ENCODE measurements at regions not wholly inside any gene's neighbourhood (a gene's known extent, or its start where the extent isn't known, plus 50 kb on each side); places are given as distances from the start of the nearest gene placed in this dataset.
"Not testable (repeated sequence)": the region's sequence is repeated elsewhere in the genome, so short reads cannot be mapped to it uniquely, and the experiment has no call there.

GRCh38 chr21:25191141-25191540 lies 416.1 kb downstream of the MRPL39 start:
- no peak overlapping the region for H3K27ac Mint-ChIP-seq
- H3K9me3 Mint-ChIP-seq, result peaks cover 0 to 2% (median 2%) of the 10 kb centered on the region in 3 donors
- peaks cover 4% of the 10 kb centered on the region for H3K27me3 Mint-ChIP-seq
- H3K36me3 Mint-ChIP-seq, result no peaks in the 10 kb centered on the region
- no peak overlapping the region for H3K4me3 Mint-ChIP-seq
- peaks cover 23 to 40% (median 28%) of the 10 kb centered on the region in 3 donors for H3K4me1 Mint-ChIP-seq

- Mint-ChIP-seq H3K27ac (no peak overlapping the region), H3K4me3 (no peak overlapping the region)
These were observed 417.8 kb downstream of the MRPL39 start for GRCh38 chr21:25189497-25189896.

GRCh38 chr21:25188677-25189079 lies 418.6 kb downstream of the MRPL39 start:
- H3K27ac Mint-ChIP-seq, result no peak overlapping the region
- H3K27me3 Mint-ChIP-seq, result peaks cover 4% of the 10 kb centered on the region
- peaks cover 29 to 55% (median 36%) of the 10 kb centered on the region in 3 donors for H3K4me1 Mint-ChIP-seq
- no peaks in the 10 kb centered on the region for H3K9me3 Mint-ChIP-seq
- peak overlapping the region in 2 of 4 donors; percentile 55 to 78 for H3K4me3 Mint-ChIP-seq
- H3K36me3 Mint-ChIP-seq, result no peaks in the 10 kb centered on the region

More at GRCh38 chr21:25189497-25189896, 417.8 kb downstream of the MRPL39 start:
- H3K4me1 Mint-ChIP-seq, result peaks cover 29 to 53% (median 36%) of the 10 kb centered on the region in 3 donors
- H3K27me3 Mint-ChIP-seq, result peaks cover 4% of the 10 kb centered on the region
- H3K9me3 Mint-ChIP-seq, result peaks cover 0 to 2% (median 0%) of the 10 kb centered on the region in 3 donors
- H3K36me3 Mint-ChIP-seq, result no peaks in the 10 kb centered on the region

- Mint-ChIP-seq H3K4me3 (peak overlapping the region; percentile 21 to 83 (median 39)), H3K27ac (peak overlapping the region; percentile 58 to 71 (median 68))
These were observed 421.0 kb downstream of the MRPL39 start for GRCh38 chr21:25186273-25186672.

DNA sequence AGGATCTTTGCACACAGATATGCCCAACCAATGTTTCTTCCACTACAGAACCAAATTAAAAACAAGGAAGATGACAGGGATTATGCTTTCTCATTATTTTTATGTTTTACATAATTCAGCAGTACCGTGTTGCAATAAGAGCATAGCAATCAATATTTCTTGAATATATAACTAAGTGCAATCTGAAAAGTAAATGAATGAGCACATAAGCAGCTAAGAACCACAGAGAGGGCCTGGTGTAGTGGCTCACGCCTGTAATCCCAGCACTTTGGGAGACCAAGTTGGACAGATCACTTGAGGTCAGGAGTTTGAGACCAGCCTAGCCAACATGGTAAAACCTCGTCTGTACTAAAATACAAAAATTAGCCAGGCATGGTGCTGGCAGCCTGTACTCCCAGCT lies 423.7 kb downstream of the MRPL39 start:
- H3K4me1 Mint-ChIP-seq, result peaks cover 39 to 66% (median 44%) of the 10 kb centered on the region in 3 donors
- peaks cover 4% of the 10 kb centered on the region for H3K27me3 Mint-ChIP-seq
- H3K27ac Mint-ChIP-seq, result no peak overlapping the region
- peak overlapping the region in 1 of 4 donors; percentile 52 for H3K4me3 Mint-ChIP-seq
- H3K36me3 Mint-ChIP-seq, result no peaks in the 10 kb centered on the region
- no peaks in the 10 kb centered on the region for H3K9me3 Mint-ChIP-seq

More at GRCh38 chr21:25186273-25186672, 421.0 kb downstream of the MRPL39 start:
- no peaks in the 10 kb centered on the region for H3K9me3 Mint-ChIP-seq
- no peaks in the 10 kb centered on the region for H3K36me3 Mint-ChIP-seq
- peaks cover 4% of the 10 kb centered on the region for H3K27me3 Mint-ChIP-seq
- peaks cover 33 to 62% (median 36%) of the 10 kb centered on the region in 3 donors for H3K4me1 Mint-ChIP-seq

- not testable (repeated sequence) for H3K9me3 Mint-ChIP-seq, H3K36me3 Mint-ChIP-seq, H3K27ac Mint-ChIP-seq, H3K27me3 Mint-ChIP-seq, H3K4me3 Mint-ChIP-seq
- peaks cover 30 to 63% (median 36%) of the 10 kb centered on the region in 3 donors for H3K4me1 Mint-ChIP-seq
These were observed 425.6 kb downstream of the MRPL39 start for GRCh38 chr21:25181690-25182089.

DNA sequence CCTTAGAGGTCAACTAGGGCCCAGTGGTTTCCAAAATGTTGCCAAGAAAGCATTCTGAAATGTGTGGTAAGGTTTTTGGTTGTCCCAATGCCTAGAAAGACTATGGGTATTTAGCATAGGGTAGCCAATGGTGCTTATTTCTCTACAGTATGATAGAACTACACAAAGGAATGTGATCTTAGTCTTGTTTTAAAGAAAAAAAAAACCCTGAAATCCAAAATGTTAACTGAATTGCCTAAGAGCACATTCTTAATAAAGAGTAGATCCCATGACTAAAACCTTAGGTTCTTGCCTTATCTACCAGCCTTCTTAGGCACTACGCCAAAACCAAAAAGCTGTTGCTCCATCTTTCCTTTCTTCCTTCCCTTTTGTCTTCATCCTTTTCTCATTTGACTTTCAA lies 428.2 kb downstream of the MRPL39 start:
- Mint-ChIP-seq H3K27ac (peak overlapping the region in 1 of 3 donors; percentile 56), H3K9me3 (no peaks in the 10 kb centered on the region), H3K4me3 (peak overlapping the region in 2 of 4 donors; percentile 70 to 76), H3K36me3 (peaks cover 1% of the 10 kb centered on the region), H3K27me3 (no peaks in the 10 kb centered on the region), H3K4me1 (peaks cover 36 to 61% (median 40%) of the 10 kb centered on the region in 3 donors)

DNA sequence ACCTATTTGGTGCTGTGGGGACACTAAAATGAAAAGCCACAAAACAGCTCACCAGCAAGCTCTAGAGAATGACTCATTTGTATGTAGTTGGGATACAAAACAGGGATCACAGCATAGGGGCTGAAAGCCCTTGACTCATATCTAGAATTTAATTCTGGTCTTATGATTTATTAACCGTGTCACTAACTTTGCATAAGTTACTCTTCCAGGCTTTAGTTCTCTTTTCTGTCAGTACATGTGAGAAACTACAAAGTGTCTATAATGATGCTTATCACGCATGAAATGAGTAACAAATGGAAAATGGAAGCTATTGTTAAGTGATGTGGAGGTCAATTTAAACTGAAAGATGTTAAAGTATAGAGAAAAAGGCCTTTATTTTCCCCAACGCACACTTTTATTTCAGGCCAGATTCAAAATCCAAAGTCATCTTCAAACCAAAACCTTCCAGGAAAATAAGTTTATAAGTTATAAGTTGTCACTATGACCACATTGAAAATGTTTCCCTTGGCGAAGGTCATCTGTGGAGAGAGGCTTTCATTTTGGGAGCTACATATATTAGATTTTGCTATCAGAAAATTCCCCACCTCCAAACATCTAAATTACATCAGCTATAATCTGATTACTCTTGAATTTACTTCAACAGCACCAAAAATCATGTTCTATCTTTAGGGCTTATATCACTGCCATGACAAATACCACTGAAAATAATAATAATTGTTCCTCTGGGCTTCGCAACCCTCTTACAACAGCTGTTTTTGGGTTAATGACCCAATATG lies 430.5 kb downstream of the MRPL39 start:
- peak overlapping the region; percentile 41 to 87 (median 48) for H3K27ac Mint-ChIP-seq

DNA sequence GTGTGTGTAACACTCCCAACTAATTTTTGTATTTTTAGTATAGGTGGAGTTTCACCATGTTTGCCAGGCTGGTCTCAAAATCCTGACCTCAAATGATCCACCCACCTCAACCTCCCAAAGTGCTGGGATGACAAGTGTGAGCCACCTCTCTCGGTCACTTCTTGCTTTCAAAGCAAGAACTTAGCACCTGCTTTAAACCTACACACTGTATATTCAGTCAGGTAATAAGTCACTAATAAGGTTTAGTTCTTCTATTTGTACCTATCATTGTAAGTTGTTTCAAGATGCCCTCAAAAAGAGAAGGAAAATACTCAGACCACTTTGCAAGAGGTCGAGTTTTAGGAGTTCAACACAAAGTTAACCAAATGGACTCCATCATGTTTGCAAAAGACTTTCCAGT lies 431.3 kb downstream of the MRPL39 start:
- Mint-ChIP-seq H3K4me3 (peak overlapping the region in 2 of 4 donors; percentile 4 to 50), H3K4me1 (peaks cover 36 to 53% (median 39%) of the 10 kb centered on the region in 3 donors), H3K27ac (peak overlapping the region; percentile 14 to 87 (median 48)), H3K27me3 (no peaks in the 10 kb centered on the region), H3K9me3 (no peaks in the 10 kb centered on the region), H3K36me3 (peaks cover 1% of the 10 kb centered on the region)

More for the DNA sequence above, 430.5 kb downstream of the MRPL39 start:
- H3K36me3 Mint-ChIP-seq, result peaks cover 1% of the 10 kb centered on the region
- peak overlapping the region in 3 of 4 donors; percentile 0 to 50 (median 45) for H3K4me3 Mint-ChIP-seq
- no peaks in the 10 kb centered on the region for H3K9me3 Mint-ChIP-seq
- H3K27me3 Mint-ChIP-seq, result no peaks in the 10 kb centered on the region
- H3K4me1 Mint-ChIP-seq, result peaks cover 39 to 58% (median 39%) of the 10 kb centered on the region in 3 donors

DNA sequence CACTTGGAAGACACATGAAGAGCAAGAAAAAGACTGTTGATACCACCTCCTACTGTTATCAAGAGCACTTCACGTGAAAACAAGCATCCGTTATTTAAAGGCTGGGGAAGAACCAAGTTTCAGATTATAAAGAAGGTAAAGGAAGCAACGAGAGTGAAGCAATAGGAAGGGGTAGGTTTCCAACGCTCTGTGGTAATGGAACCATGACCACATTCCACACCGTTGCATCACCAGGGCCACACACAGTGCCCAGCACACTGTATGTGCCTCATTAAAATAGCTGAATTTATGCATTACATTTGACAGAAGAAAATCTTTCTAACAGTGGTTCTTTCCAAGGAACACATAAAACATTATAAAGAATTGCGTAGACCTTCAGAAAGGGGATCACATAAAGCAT lies 435.8 kb downstream of the MRPL39 start:
- no peak overlapping the region for H3K4me3 Mint-ChIP-seq
- H3K4me1 Mint-ChIP-seq, result peaks cover 12 to 20% (median 18%) of the 10 kb centered on the region in 3 donors
- H3K9me3 Mint-ChIP-seq, result peaks cover 3 to 15% (median 4%) of the 10 kb centered on the region in 3 donors
- peaks cover 3% of the 10 kb centered on the region for H3K36me3 Mint-ChIP-seq
- H3K27ac Mint-ChIP-seq, result no peak overlapping the region
- H3K27me3 Mint-ChIP-seq, result no peaks in the 10 kb centered on the region

DNA sequence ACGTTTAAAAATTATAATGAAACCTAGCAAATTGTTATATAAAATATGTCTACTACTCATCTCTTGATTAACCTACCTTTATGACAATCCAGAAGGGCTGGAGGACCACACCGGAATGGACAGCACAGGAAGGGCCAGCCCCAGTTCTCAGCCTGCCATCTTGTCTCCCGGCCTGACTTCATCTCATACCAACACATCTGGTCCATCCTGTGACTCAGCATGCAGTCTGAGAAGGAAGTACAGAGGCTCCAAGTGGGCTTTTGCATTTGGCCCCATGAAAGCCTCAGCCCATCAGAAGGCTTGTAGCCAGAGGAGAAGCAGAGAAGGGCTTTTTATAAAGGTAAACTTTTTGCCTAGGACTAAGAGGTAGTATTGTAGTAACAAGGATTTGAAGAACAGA lies 436.6 kb downstream of the MRPL39 start:
- no peak overlapping the region for H3K4me3 Mint-ChIP-seq
- H3K27ac Mint-ChIP-seq, result no peak overlapping the region
- no peaks in the 10 kb centered on the region for H3K27me3 Mint-ChIP-seq
- H3K4me1 Mint-ChIP-seq, result peaks cover 8 to 17% (median 15%) of the 10 kb centered on the region in 3 donors
- peaks cover 3% of the 10 kb centered on the region for H3K36me3 Mint-ChIP-seq
- H3K9me3 Mint-ChIP-seq, result peaks cover 3 to 19% (median 7%) of the 10 kb centered on the region in 3 donors

GRCh38 chr21:25169370-25169769 lies 437.9 kb downstream of the MRPL39 start:
- peaks cover 2 to 6% (median 5%) of the 10 kb centered on the region in 3 donors for H3K4me1 Mint-ChIP-seq
- H3K36me3 Mint-ChIP-seq, result peaks cover 3% of the 10 kb centered on the region
- H3K27ac Mint-ChIP-seq, result no peak overlapping the region
- peaks cover 3 to 19% (median 7%) of the 10 kb centered on the region in 3 donors for H3K9me3 Mint-ChIP-seq
- H3K4me3 Mint-ChIP-seq, result no peak overlapping the region
- H3K27me3 Mint-ChIP-seq, result no peaks in the 10 kb centered on the region

DNA sequence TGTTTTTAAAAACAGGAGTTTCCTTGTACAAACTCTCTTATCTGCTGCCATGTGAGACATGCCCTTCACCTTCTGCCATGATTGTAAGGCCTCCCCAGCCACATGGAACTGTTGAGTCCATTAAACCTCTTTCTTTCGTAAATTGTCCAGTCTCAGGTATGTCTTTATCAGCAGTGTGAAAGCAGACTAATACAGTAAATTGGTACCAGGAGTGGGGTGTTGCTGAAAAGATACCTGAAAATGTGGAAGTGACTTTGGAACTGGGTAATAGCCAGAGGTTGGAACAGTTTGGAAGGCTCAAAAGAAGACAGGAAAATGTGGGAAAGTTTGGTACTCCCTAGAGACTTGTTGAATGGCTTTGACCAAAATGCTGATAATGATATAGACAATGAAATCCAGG lies 440.4 kb downstream of the MRPL39 start:
- not testable (repeated sequence) for H3K4me1 Mint-ChIP-seq, H3K36me3 Mint-ChIP-seq, H3K27ac Mint-ChIP-seq, H3K27me3 Mint-ChIP-seq
- peak overlapping the region in 1 of 4 donors; percentile 39 for H3K4me3 Mint-ChIP-seq
- peaks cover 4 to 30% (median 14%) of the 10 kb centered on the region in 3 donors for H3K9me3 Mint-ChIP-seq

DNA sequence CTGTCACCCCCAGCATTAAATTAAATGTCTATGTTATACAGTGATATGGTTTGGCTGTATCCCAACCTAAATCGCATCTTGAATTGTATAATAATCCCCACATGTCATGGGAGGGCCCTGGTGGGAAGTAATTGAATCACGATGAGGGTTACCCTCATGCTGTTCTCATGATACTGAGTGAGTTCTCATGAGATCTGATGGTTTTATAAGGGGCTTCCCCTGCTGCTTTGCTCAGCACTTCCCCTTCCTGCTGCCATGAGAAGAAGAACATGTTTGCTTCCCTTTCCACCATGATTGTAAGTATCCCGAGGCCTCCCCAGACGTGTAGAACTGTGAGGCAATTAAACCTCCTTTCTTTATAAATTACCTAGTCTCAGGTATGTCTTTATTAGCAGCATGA lies 445.7 kb downstream of the MRPL39 start:
- H3K9me3 Mint-ChIP-seq, result peaks cover 6 to 25% (median 14%) of the 10 kb centered on the region in 3 donors
- no peaks in the 10 kb centered on the region for H3K27me3 Mint-ChIP-seq
- H3K27ac Mint-ChIP-seq, result no peak overlapping the region
- H3K4me3 Mint-ChIP-seq, result no peak overlapping the region
- peaks cover 1 to 5% (median 2%) of the 10 kb centered on the region in 3 donors for H3K4me1 Mint-ChIP-seq
- peaks cover 2% of the 10 kb centered on the region for H3K36me3 Mint-ChIP-seq

- H3K9me3 Mint-ChIP-seq, H3K36me3 Mint-ChIP-seq, H3K4me3 Mint-ChIP-seq, H3K4me1 Mint-ChIP-seq, H3K27ac Mint-ChIP-seq, H3K27me3 Mint-ChIP-seq: not testable (repeated sequence)
These were observed 452.3 kb downstream of the MRPL39 start for GRCh38 chr21:25155020-25155419.

Measured in IgD-negative memory B cell (primary cell).